ENCODE measurements at regions not wholly inside any gene's neighbourhood (a gene's known extent, or its start where the extent isn't known, plus 50 kb on each side); places are given as distances from the start of the nearest gene placed in this dataset.

GRCh38 chrX:38935561-38935960 is 134.3 kb downstream of the MID1IP1 start:
- no peak overlapping the region for H2AK5ac ChIP-seq (ENCODE audit: insufficient read length, low read length)
- H4K8ac ChIP-seq (replicated peaks; ENCODE audit: insufficient read length, low read depth, low read length): no peak overlapping the region
- no peak overlapping the region for H2BK5ac ChIP-seq (ENCODE audit: insufficient read length, low read length)
- no peak overlapping the region for H2BK15ac ChIP-seq (ENCODE audit: low read depth, low read length)
- H4K5ac ChIP-seq (ENCODE audit: insufficient read length, low read depth, low read length): no peak overlapping the region
- no peak overlapping the region for H3K14ac ChIP-seq (ENCODE audit: insufficient read depth, low read length)
- H3K4me1 ChIP-seq (ENCODE audit: insufficient read depth, low read length): no peaks in the 10 kb centered on the region
- H2BK120ac ChIP-seq (ENCODE audit: low read depth, low read length, poor library complexity, severe bottlenecking): no peak overlapping the region
- TF ChIP-seq CTCF (conservative IDR thresholded peaks at IDR 0.05): no peak
- no peak overlapping the region for H2BK20ac ChIP-seq (ENCODE audit: low read depth, low read length, poor library complexity, severe bottlenecking)
- no peak overlapping the region for H3K23ac ChIP-seq (ENCODE audit: insufficient read length, low read depth, low read length)
- Mint-ChIP-seq H3K27ac (no peak overlapping the region), H3K36me3 (ENCODE audit: insufficient read depth in 1 of 3, low read depth in 3 of 3) (no peaks in the 10 kb centered on the region; a peak in 1 of 7 replicates), H3K27me3 (ENCODE audit: low read depth) (no peaks in the 10 kb centered on the region; the same call in 1 of the 2 replicates), H3K4me3 (no peak overlapping the region), H3K4me1 (no peaks in the 10 kb centered on the region), H3K9me3 (peaks cover 21 to 27% of the 10 kb centered on the region in 2 experiments)
- no peaks in the 10 kb centered on the region for H3K23me2 ChIP-seq (ENCODE audit: insufficient read length, low read depth, low read length, poor library complexity, severe bottlenecking)
- H3K27me3 ChIP-seq (ENCODE audit: insufficient read depth, low read length): no peaks in the 10 kb centered on the region
- H3K56ac ChIP-seq (ENCODE audit: insufficient read length, low read depth, low read length): no peak overlapping the region
- H3K9ac ChIP-seq (ENCODE audit: extremely low read depth, insufficient read length, low read length): no peak overlapping the region
- no peak overlapping the region for H3K4ac ChIP-seq (ENCODE audit: low read depth, low read length)
- no peak overlapping the region for H4K91ac ChIP-seq (ENCODE audit: insufficient read length, low read depth, low read length)
- H4K20me1 ChIP-seq (ENCODE audit: control insufficient read depth, insufficient read depth, insufficient read length): no peaks in the 10 kb centered on the region
- no peak overlapping the region for H2AFZ ChIP-seq (ENCODE audit: low read length)
- no peak overlapping the region for H3T11ph ChIP-seq (ENCODE audit: low read length)
- H3K4me2 ChIP-seq (ENCODE audit: insufficient read depth, insufficient read length, low read length): no peak overlapping the region
- H3K9me3 ChIP-seq (ENCODE audit: control insufficient read depth, low read depth, low read length): peaks cover 3% of the 10 kb centered on the region
- no peak overlapping the region for H3K18ac ChIP-seq (ENCODE audit: insufficient read length, low read depth, low read length)
- H2BK12ac ChIP-seq (ENCODE audit: insufficient read length, low read depth, low read length): no peak overlapping the region
- no peak overlapping the region for H3K27ac ChIP-seq (ENCODE audit: insufficient read length, low read depth, low read length)
- no CpG with 5 or more reads among the region's 4 CpGs for WGBS (ENCODE audit: extremely low coverage, insufficient read length, low lambda C conversion rate)
- no peaks in the 10 kb centered on the region for H3K79me2 ChIP-seq (ENCODE audit: insufficient read depth, low read length)
- H3K79me1 ChIP-seq (ENCODE audit: insufficient read depth, low read depth, low read length, poor library complexity, severe bottlenecking): no peaks in the 10 kb centered on the region
- no peak for DNase-seq

All from H9 (cell line).